Brain microvascular endothelial cell (primary cell): ENCODE measurements at regions not wholly inside any gene's neighbourhood (a gene's known extent, or its start where the extent isn't known, plus 50 kb on each side); places are given as distances from the start of the nearest gene placed in this dataset.

Experiments
- DNase-seq: peaks from one replicate; pipeline ENCODE4 v3.0.0-alpha.2; 2020
- H3K27ac ChIP-seq: fragments of 250-450 bp; sonication (Bioruptor Pico); 2 replicates; pipeline ENCODE4 v1.5.1; 2020; ENCODE audit warnings: mild to moderate bottlenecking, moderate library complexity
- H3K27me3 ChIP-seq: fragments of 250-450 bp; sonication (Bioruptor Pico); replicated peaks from 2 replicates; pipeline ENCODE4 v1.5.1; 2020; ENCODE audit warnings: mild to moderate bottlenecking
- H3K36me3 ChIP-seq: fragments of 250-450 bp; sonication (Bioruptor Pico); replicated peaks from 2 replicates; pipeline ENCODE4 v1.5.1; 2020; ENCODE audit warnings: mild to moderate bottlenecking
- H3K4me3 ChIP-seq: 2 replicates; pipeline ENCODE4 v1.5.1; 2011; ENCODE audit warnings: low read depth, mild to moderate bottlenecking, control low read depth, low read length, moderate library complexity
- CTCF ChIP-seq: IDR thresholded peaks from 2 replicates; pipeline ENCODE4 v1.5.1; 2011; ENCODE audit warnings: low read depth, mild to moderate bottlenecking, moderate library complexity, low read length, control low read depth, inconsistent platforms; ENCODE audit errors: missing control alignments
- in situ Hi-C: cut with HindIII; loops from 2 replicates; pipeline ENCODE4 v1.10.0; 2017; ENCODE audit warnings: low sequenced_read_pairs, low pct_ligation_motif_present

DNA sequence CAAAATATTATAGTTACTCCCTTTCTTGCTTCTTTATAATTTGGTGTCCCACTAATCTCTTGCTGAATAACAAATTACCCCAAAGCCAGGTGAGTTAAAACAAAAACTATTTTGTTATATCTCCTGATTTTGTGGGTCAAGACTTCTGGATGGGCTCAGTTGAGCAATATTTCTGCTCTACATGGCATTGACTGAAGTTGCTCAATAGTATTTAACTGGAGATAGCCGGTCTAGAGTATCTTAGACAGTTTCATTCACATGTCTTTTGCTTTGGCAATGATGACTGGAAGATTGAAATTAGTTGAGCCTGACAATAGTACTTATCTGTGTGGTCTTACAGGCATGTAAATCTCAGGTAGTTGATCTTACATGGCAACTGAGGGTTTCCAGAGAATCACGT is 51.0 kb upstream of the TP63 start:
- no peak for TF ChIP-seq CTCF
- Histone ChIP-seq H3K27me3 (no peaks in the 10 kb centered on the region), H3K4me3 (no peak overlapping the region), H3K36me3 (no peaks in the 10 kb centered on the region), H3K27ac (no peak overlapping the region)
- DNase-seq = no peak
- in situ Hi-C loops = no loop called here
